GM12878 (cell line): ENCODE measurements at regions not wholly inside any gene's neighbourhood (a gene's known extent, or its start where the extent isn't known, plus 50 kb on each side); places are given as distances from the start of the nearest gene placed in this dataset.

Experiments
- ATAC-seq: fragments of 200-7000 bp; cut with Tn5 transposase; 3 replicates; pipeline ENCODE4 v1.9.1; 2020; ENCODE audit warnings: mild to moderate bottlenecking, moderate library complexity
- BruUV-seq: library from RNA; stranded (reverse); fragments of 400-500 nt; replicated peaks from 2 replicates; lab custom pipeline; 2021; lab: Mats Ljungman, UMichigan
- CTCF ChIA-PET: fragments of 300-600 bp; sonication (Branson Sonifier 250); formaldehyde crosslinking; extraction: SDS; loops from one replicate; lab custom pipeline; 2021; ENCODE audit warnings: inconsistent platforms; lab: Yijun Ruan, JAX
- POLR2A ChIA-PET: fragments of 350-600 bp; formaldehyde crosslinking; extraction: SDS; loops from one replicate; lab custom pipeline; 2021; ENCODE audit warnings: inconsistent platforms; lab: Charles Lee
- RAD21 ChIA-PET: fragments of 300-600 bp; sonication (Branson Sonifier 250); formaldehyde crosslinking; loops from one replicate; lab custom pipeline; 2023; ENCODE audit warnings: antibody characterized with exemption; ENCODE audit not compliant: unreplicated experiment; lab: Charles Lee
- SMC1A ChIA-PET: fragments of 300-600 bp; sonication (Branson Sonifier 250); formaldehyde crosslinking; loops from one replicate; lab custom pipeline; 2023; ENCODE audit not compliant: unreplicated experiment, uncharacterized antibody; lab: Charles Lee
- DNase-seq: peaks from one replicate; pipeline ENCODE4 v3.0.0-alpha.2; 2011; ENCODE audit warnings: low read depth, low spot score
- FAIRE-seq: peaks from 3 replicates; lab custom pipeline; 2011; peaks lifted over from hg19 to GRCh38; lab: Jason Lieb, UNC
- H2AFZ ChIP-seq: 2 replicates; pipeline ENCODE4 v1.6.0; 2011; ENCODE audit warnings: low read depth, low read length, control low read depth; ENCODE audit not compliant: control insufficient read depth
- H3K27ac ChIP-seq: 2 replicates; pipeline ENCODE4 v1.5.1; 2011; ENCODE audit warnings: control low read depth; ENCODE audit not compliant: control insufficient read depth, insufficient read depth
- H3K27me3 ChIP-seq, 2 experiments: replicated peaks in 1 of 2; 2 replicates each; pipeline versions ENCODE4 v1.6.0 to v1.6.1; 2011; ENCODE audit warnings: low read length in 1 of 2; ENCODE audit not compliant: control insufficient read depth in 2 of 2, insufficient read depth in 2 of 2
- H3K36me3 ChIP-seq, 2 experiments: 2 replicates each; pipeline ENCODE4 v1.5.1; 2011; ENCODE audit warnings: low read length in 1 of 2; ENCODE audit not compliant: control insufficient read depth in 2 of 2, insufficient read depth in 2 of 2
- H3K4me1 ChIP-seq: 2 replicates; pipeline ENCODE4 v1.6.1; 2011; ENCODE audit warnings: mild to moderate bottlenecking, low read length, moderate library complexity, mixed read lengths; ENCODE audit not compliant: control insufficient read depth, insufficient read depth
- H3K4me2 ChIP-seq: 2 replicates; pipeline ENCODE4 v1.6.0; 2011; ENCODE audit warnings: control low read depth; ENCODE audit not compliant: control insufficient read depth, insufficient read depth
- H3K4me3 ChIP-seq: fragments of 200-600 bp; sonication (generic); 2 replicates; pipeline ENCODE4 v1.5.1; 2016
- H3K79me2 ChIP-seq: 2 replicates; pipeline ENCODE4 v1.6.0; 2011; ENCODE audit warnings: low read length; ENCODE audit not compliant: control insufficient read depth, insufficient read depth
- H3K9ac ChIP-seq: 2 replicates; pipeline ENCODE4 v1.8.0; 2011; ENCODE audit warnings: low read length, control low read depth, mixed read lengths; ENCODE audit not compliant: control insufficient read depth, insufficient read depth
- H3K9me3 ChIP-seq: replicated peaks from 3 replicates; pipeline ENCODE4 v1.5.1; 2011; ENCODE audit warnings: mild to moderate bottlenecking, low read length; ENCODE audit not compliant: control insufficient read depth, insufficient read depth
- H4K20me1 ChIP-seq: 2 replicates; pipeline ENCODE4 v1.6.0; 2011; ENCODE audit not compliant: control insufficient read depth, insufficient read depth
- ASH2L ChIP-seq: fragments of 300-600, 200-600 bp; sonication (generic); IDR thresholded peaks from 2 replicates; pipeline ENCODE4 v1.6.1; 2017; ENCODE audit warnings: low read depth, mild to moderate bottlenecking, borderline replicate concordance
- CHD1 ChIP-seq: IDR thresholded peaks from 2 replicates; pipeline ENCODE4 v1.6.1; 2012; ENCODE audit warnings: low read depth, low read length, improper control_type of control experiment
- IKZF2 ChIP-seq, 2 experiments: fragments of 450-650 bp; IDR thresholded peaks; 2 replicates each; pipeline ENCODE4 v1.6.1; 2017; ENCODE audit warnings: mild to moderate bottlenecking in 2 of 2, moderate library complexity in 2 of 2
- MEF2B ChIP-seq: fragments of 450-650 bp; IDR thresholded peaks from 2 replicates; pipeline ENCODE4 v1.6.1; 2018; ENCODE audit warnings: mild to moderate bottlenecking, moderate library complexity; ENCODE audit not compliant: partially characterized antibody, poor library complexity, severe bottlenecking
- NFIC ChIP-seq: IDR thresholded peaks from 2 replicates; pipeline ENCODE4 v1.6.1; 2012; ENCODE audit warnings: low read depth, mild to moderate bottlenecking, inconsistent platforms, low read length, moderate library complexity
- RAD21 ChIP-seq: IDR thresholded peaks from 2 replicates; pipeline ENCODE4 v1.6.1; 2011; ENCODE audit warnings: mild to moderate bottlenecking, low read depth, low read length, moderate library complexity; ENCODE audit not compliant: insufficient read depth
- RAD51 ChIP-seq: fragments of 450-650 bp; IDR thresholded peaks from 2 replicates; pipeline ENCODE4 v1.6.1; 2016; ENCODE audit warnings: moderate library complexity, mild to moderate bottlenecking, inconsistent platforms
- RELA ChIP-seq: fragments of 450-650 bp; IDR thresholded peaks from 2 replicates; pipeline ENCODE4 v1.8.0; 2014; ENCODE audit warnings: borderline replicate concordance; ENCODE audit not compliant: partially characterized antibody
- WGBS: methylation state at CpG from one replicate; pipeline ENCODE4 v1.1.6; 2016; ENCODE audit warnings: low lambda C conversion rate; ENCODE audit not compliant: insufficient replicate concordance, insufficient coverage; ENCODE audit errors: missing lambda C conversion rate; 5-methylcytosine and 5-hydroxymethylcytosine counted together
- in situ Hi-C: fragments of 300-500 bp; cut with MboI; formaldehyde crosslinking; loops from 9 replicates; pipeline ENCODE4 v1.14.3; 2018; ENCODE audit warnings: mixed read lengths
- intact Hi-C: fragments of 100-400 bp; cut with micrococcal nuclease; formaldehyde crosslinking; loops from one replicate; pipeline ENCODE4 v1.14.2; 2022; ENCODE audit not compliant: unreplicated experiment
- TF ChIP-seq, protein P1 (sequence below): IDR thresholded peaks from 2 replicates; pipeline ENCODE4 v1.6.1; 2012; ENCODE audit warnings: improper control_type of control experiment, low read depth, low read length; ENCODE audit not compliant: insufficient replicate concordance
- TF ChIP-seq, protein P2 (sequence below): IDR thresholded peaks from 2 replicates; pipeline ENCODE4 v1.6.1; 2012; ENCODE audit warnings: mild to moderate bottlenecking, low read depth, low read length
- TF ChIP-seq, protein P3 (sequence below): fragments of 450-650 bp; IDR thresholded peaks from 2 replicates; pipeline ENCODE4 v1.6.1; 2017; ENCODE audit warnings: low read depth, mild to moderate bottlenecking, moderate library complexity
- TF ChIP-seq, protein P4 (sequence below): IDR thresholded peaks from 2 replicates; pipeline ENCODE4 v1.6.1; 2012; ENCODE audit warnings: low read depth, low read length, improper control_type of control experiment

DNA sequence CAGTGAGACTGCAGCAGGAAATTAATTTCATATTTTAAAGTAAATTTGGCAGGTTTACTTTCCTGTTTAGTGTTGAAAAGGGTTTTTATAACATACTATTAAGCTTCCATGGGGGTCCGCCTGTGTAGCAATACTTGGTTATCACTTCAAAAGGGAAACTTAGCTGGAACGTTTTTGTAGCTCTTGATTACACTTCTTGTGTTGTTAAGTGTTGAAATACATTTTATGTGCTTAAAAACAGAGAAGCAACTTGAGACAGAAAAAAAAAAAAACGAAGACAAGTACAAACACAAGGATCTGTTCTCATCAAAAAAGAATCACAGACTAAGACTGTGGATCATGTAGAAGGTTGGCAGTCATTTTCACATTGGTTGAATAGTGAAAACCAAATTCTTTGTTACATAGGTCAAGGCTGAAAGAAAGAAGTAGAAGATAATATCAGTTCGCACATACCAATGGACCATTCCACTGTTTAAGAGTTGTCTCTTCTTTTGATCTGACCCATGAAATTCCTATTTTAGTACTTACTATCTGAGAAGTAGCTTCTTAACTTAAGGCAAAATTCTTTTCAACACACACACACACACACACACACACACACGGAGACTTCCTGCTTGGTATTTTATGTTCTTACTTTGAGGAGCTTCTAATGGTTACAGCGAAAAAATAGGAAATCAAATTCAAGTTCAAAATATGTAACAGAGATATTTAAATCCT is 113.9 kb upstream of the SLC35B3 start:
- WGBS, result 20% methylated on average over 6 of the region's 6 CpGs
- Histone ChIP-seq H3K9ac (no peak overlapping the region), H3K4me1 (no peaks in the 10 kb centered on the region), H4K20me1 (no peaks in the 10 kb centered on the region), H3K36me3 (no peaks in the 10 kb centered on the region), H3K27me3 (no peaks in the 10 kb centered on the region), H3K27ac (no peak overlapping the region), H2AFZ (no peak overlapping the region), H3K79me2 (no peaks in the 10 kb centered on the region), H3K4me3 (no peak overlapping the region), H3K9me3 (no peaks in the 10 kb centered on the region), H3K4me2 (no peak overlapping the region)
- in situ Hi-C loops, result loop anchor here (25.0 kb wide), 1 partner anchor 1888 kb away; no protein-coding TSS in a partner anchor
- intact Hi-C loops, result no loop called here
- ChIA-PET CTCF (no interaction called here), SMC1A (no interaction called here), RAD21 (no interaction called here), POLR2A (no interaction called here)
- ATAC-seq (no peak), DNase-seq (no peak), FAIRE-seq (no peak)
- BruUV-seq, result no TSS peak
- TF ChIP-seq ASH2L (no peak), MEF2B (no peak), NFIC (no peak), RAD21 (no peak), CHD1 (no peak), RELA (no peak), IKZF2 (IDR thresholded peaks at IDR 0.05) (no peak), RAD51 (no peak)
- TF ChIP-seq, protein P1, sequence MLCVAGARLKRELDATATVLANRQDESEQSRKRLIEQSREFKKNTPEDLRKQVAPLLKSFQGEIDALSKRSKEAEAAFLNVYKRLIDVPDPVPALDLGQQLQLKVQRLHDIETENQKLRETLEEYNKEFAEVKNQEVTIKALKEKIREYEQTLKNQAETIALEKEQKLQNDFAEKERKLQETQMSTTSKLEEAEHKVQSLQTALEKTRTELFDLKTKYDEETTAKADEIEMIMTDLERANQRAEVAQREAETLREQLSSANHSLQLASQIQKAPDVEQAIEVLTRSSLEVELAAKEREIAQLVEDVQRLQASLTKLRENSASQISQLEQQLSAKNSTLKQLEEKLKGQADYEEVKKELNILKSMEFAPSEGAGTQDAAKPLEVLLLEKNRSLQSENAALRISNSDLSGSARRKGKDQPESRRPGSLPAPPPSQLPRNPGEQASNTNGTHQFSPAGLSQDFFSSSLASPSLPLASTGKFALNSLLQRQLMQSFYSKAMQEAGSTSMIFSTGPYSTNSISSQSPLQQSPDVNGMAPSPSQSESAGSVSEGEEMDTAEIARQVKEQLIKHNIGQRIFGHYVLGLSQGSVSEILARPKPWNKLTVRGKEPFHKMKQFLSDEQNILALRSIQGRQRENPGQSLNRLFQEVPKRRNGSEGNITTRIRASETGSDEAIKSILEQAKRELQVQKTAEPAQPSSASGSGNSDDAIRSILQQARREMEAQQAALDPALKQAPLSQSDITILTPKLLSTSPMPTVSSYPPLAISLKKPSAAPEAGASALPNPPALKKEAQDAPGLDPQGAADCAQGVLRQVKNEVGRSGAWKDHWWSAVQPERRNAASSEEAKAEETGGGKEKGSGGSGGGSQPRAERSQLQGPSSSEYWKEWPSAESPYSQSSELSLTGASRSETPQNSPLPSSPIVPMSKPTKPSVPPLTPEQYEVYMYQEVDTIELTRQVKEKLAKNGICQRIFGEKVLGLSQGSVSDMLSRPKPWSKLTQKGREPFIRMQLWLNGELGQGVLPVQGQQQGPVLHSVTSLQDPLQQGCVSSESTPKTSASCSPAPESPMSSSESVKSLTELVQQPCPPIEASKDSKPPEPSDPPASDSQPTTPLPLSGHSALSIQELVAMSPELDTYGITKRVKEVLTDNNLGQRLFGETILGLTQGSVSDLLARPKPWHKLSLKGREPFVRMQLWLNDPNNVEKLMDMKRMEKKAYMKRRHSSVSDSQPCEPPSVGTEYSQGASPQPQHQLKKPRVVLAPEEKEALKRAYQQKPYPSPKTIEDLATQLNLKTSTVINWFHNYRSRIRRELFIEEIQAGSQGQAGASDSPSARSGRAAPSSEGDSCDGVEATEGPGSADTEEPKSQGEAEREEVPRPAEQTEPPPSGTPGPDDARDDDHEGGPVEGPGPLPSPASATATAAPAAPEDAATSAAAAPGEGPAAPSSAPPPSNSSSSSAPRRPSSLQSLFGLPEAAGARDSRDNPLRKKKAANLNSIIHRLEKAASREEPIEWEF, result no peak
- TF ChIP-seq, protein P2, sequence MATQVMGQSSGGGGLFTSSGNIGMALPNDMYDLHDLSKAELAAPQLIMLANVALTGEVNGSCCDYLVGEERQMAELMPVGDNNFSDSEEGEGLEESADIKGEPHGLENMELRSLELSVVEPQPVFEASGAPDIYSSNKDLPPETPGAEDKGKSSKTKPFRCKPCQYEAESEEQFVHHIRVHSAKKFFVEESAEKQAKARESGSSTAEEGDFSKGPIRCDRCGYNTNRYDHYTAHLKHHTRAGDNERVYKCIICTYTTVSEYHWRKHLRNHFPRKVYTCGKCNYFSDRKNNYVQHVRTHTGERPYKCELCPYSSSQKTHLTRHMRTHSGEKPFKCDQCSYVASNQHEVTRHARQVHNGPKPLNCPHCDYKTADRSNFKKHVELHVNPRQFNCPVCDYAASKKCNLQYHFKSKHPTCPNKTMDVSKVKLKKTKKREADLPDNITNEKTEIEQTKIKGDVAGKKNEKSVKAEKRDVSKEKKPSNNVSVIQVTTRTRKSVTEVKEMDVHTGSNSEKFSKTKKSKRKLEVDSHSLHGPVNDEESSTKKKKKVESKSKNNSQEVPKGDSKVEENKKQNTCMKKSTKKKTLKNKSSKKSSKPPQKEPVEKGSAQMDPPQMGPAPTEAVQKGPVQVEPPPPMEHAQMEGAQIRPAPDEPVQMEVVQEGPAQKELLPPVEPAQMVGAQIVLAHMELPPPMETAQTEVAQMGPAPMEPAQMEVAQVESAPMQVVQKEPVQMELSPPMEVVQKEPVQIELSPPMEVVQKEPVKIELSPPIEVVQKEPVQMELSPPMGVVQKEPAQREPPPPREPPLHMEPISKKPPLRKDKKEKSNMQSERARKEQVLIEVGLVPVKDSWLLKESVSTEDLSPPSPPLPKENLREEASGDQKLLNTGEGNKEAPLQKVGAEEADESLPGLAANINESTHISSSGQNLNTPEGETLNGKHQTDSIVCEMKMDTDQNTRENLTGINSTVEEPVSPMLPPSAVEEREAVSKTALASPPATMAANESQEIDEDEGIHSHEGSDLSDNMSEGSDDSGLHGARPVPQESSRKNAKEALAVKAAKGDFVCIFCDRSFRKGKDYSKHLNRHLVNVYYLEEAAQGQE, result no peak
- TF ChIP-seq, protein P3, sequence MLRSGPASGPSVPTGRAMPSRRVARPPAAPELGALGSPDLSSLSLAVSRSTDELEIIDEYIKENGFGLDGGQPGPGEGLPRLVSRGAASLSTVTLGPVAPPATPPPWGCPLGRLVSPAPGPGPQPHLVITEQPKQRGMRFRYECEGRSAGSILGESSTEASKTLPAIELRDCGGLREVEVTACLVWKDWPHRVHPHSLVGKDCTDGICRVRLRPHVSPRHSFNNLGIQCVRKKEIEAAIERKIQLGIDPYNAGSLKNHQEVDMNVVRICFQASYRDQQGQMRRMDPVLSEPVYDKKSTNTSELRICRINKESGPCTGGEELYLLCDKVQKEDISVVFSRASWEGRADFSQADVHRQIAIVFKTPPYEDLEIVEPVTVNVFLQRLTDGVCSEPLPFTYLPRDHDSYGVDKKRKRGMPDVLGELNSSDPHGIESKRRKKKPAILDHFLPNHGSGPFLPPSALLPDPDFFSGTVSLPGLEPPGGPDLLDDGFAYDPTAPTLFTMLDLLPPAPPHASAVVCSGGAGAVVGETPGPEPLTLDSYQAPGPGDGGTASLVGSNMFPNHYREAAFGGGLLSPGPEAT, result no peak
- TF ChIP-seq, protein P4, sequence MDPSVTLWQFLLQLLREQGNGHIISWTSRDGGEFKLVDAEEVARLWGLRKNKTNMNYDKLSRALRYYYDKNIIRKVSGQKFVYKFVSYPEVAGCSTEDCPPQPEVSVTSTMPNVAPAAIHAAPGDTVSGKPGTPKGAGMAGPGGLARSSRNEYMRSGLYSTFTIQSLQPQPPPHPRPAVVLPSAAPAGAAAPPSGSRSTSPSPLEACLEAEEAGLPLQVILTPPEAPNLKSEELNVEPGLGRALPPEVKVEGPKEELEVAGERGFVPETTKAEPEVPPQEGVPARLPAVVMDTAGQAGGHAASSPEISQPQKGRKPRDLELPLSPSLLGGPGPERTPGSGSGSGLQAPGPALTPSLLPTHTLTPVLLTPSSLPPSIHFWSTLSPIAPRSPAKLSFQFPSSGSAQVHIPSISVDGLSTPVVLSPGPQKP, result no peak
